H1 (cell line): ENCODE measurements at regions not wholly inside any gene's neighbourhood (a gene's known extent, or its start where the extent isn't known, plus 50 kb on each side); places are given as distances from the start of the nearest gene placed in this dataset.

ENCODE experiments used
- RNF2 ChIP-seq: fragments of 200-900, 300-1000 bp; sonication (generic); IDR thresholded peaks from 2 replicates; pipeline ENCODE4 v1.7.1; 2016; ENCODE audit warnings: borderline replicate concordance, low read depth, mild to moderate bottlenecking, antibody characterized with exemption, low read length; ENCODE audit not compliant: poor library complexity, severe bottlenecking; ENCODE audit errors: missing control alignments

- no peak for TF ChIP-seq RNF2
These were observed 274.4 kb downstream of the NUAK1 start (continued) for GRCh38 chr12:105864316-105864715.
